Stomach (tissue), 4 donors: ENCODE measurements at regions not wholly inside any gene's neighbourhood (a gene's known extent, or its start where the extent isn't known, plus 50 kb on each side); places are given as distances from the start of the nearest gene placed in this dataset.

Source experiments
- POLR2A ChIP-seq, 4 donors: fragments of 450-650 bp; IDR thresholded peaks; one replicate each; pipeline ENCODE4 v1.6.1; 2016; ENCODE audit warnings: antibody characterized with exemption in 4 of 4, control low read depth in 2 of 4, mild to moderate bottlenecking in 1 of 4, moderate library complexity in 1 of 4
- TF ChIP-seq, protein P1 (sequence below), 7 experiments: fragments of 450-650 bp in 4 of 7; fragments of 200-600 bp in 3 of 7; sonication (generic) in 3 of 7; IDR thresholded peaks; one replicate each; pipeline ENCODE4 v1.5.1; 2016 to 2019; ENCODE audit warnings: antibody characterized with exemption in 7 of 7, control low read depth in 2 of 7, mild to moderate bottlenecking in 1 of 7

DNA sequence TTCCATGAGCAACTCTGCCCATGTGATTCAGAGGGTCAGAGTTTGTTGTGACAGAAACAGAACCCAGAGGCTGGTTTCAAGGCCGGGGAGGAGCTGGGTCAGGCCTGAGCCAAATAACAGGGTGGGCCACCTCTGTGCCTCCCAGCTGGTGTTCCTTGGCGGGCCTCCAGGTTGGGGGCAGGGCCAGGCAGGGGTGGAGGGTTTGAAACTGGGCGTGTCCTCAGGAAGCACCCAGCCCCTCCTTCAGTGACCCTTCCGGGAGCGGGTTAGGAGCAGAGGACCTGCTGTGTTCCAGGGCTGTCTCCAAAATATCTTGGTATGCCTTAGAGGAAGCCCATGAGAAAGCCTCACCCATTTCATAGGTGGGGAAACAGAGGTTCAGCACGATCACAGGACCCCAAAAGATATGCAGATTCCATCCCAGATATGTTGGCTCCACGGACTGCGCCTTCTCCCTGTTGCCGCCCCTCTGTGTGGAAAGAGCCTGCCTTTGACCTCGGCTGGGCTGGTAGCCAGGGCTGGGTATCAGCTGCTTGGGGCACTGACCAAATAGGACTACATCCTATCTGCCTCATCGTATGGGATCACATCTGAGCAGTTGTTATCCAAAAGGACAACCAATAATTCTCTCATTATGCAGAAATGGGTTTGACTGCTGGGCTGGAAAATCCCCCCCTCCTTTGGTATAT, 74.8 kb upstream of the GLI2 start:
- TF ChIP-seq POLR2A (IDR thresholded peaks at IDR 0.05), result no peak
- TF ChIP-seq, protein P1, sequence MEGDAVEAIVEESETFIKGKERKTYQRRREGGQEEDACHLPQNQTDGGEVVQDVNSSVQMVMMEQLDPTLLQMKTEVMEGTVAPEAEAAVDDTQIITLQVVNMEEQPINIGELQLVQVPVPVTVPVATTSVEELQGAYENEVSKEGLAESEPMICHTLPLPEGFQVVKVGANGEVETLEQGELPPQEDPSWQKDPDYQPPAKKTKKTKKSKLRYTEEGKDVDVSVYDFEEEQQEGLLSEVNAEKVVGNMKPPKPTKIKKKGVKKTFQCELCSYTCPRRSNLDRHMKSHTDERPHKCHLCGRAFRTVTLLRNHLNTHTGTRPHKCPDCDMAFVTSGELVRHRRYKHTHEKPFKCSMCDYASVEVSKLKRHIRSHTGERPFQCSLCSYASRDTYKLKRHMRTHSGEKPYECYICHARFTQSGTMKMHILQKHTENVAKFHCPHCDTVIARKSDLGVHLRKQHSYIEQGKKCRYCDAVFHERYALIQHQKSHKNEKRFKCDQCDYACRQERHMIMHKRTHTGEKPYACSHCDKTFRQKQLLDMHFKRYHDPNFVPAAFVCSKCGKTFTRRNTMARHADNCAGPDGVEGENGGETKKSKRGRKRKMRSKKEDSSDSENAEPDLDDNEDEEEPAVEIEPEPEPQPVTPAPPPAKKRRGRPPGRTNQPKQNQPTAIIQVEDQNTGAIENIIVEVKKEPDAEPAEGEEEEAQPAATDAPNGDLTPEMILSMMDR (IDR thresholded peaks at IDR 0.05), result no peak
